HG02588 (cell line): ENCODE measurements at regions not wholly inside any gene's neighbourhood (a gene's known extent, or its start where the extent isn't known, plus 50 kb on each side); places are given as distances from the start of the nearest gene placed in this dataset.

ENCODE experiments used
- ATAC-seq: cut with Tn5 transposase; IDR thresholded peaks from one replicate; pipeline ENCODE4 v1.9.1; 2021; ENCODE audit warnings: mild to moderate bottlenecking, moderate library complexity; ENCODE audit not compliant: unreplicated experiment

- no peak for ATAC-seq
Observed at GRCh38 chr9:13513286-13513685, 233.8 kb upstream of the MPDZ start.

GRCh38 chr9:13508681-13509080, 229.2 kb upstream of the MPDZ start:
- no peak for ATAC-seq

GRCh38 chr9:13508086-13508485, 228.6 kb upstream of the MPDZ start:
- ATAC-seq, result no peak

GRCh38 chr9:13505797-13506196, 226.3 kb upstream of the MPDZ start:
- ATAC-seq, result no peak

- no peak for ATAC-seq
Observed at GRCh38 chr9:13503599-13503998, 224.1 kb upstream of the MPDZ start.

GRCh38 chr9:13502484-13502883, 223.0 kb upstream of the MPDZ start:
- ATAC-seq, result no peak

GRCh38 chr9:13501018-13501417, 221.5 kb upstream of the MPDZ start:
- no peak for ATAC-seq

GRCh38 chr9:13500034-13500433, 220.5 kb upstream of the MPDZ start:
- no peak for ATAC-seq

GRCh38 chr9:13493697-13494096, 214.2 kb upstream of the MPDZ start:
- ATAC-seq, result no peak

GRCh38 chr9:13491493-13492424, 212.3 kb upstream of the MPDZ start:
- no peak for ATAC-seq

GRCh38 chr9:13491138-13491492, 211.6 kb upstream of the MPDZ start:
- ATAC-seq, result no peak

- ATAC-seq, result no peak
Observed at GRCh38 chr9:13487936-13488335, 208.4 kb upstream of the MPDZ start.

- ATAC-seq, result no peak
Observed at GRCh38 chr9:13487498-13487897, 208.0 kb upstream of the MPDZ start.

GRCh38 chr9:13487071-13487470, 207.6 kb upstream of the MPDZ start:
- no peak for ATAC-seq

- ATAC-seq, result no peak
Observed at GRCh38 chr9:13485068-13485596, 205.6 kb upstream of the MPDZ start.

- no peak for ATAC-seq
Observed at GRCh38 chr9:13484186-13484585, 204.7 kb upstream of the MPDZ start.

GRCh38 chr9:13481274-13481673, 201.8 kb upstream of the MPDZ start:
- ATAC-seq, result no peak

GRCh38 chr9:13480693-13481092, 201.2 kb upstream of the MPDZ start:
- no peak for ATAC-seq

- ATAC-seq, result no peak
Observed at GRCh38 chr9:13479096-13479495, 199.6 kb upstream of the MPDZ start.

GRCh38 chr9:13478639-13479038, 199.1 kb upstream of the MPDZ start:
- ATAC-seq, result no peak

GRCh38 chr9:13478160-13478559, 198.7 kb upstream of the MPDZ start:
- no peak for ATAC-seq

GRCh38 chr9:13470836-13471235, 191.3 kb upstream of the MPDZ start:
- ATAC-seq, result no peak

GRCh38 chr9:13467157-13467556, 187.7 kb upstream of the MPDZ start:
- no peak for ATAC-seq
